Amniotic epithelial cell (primary cell): ENCODE measurements at regions not wholly inside any gene's neighbourhood (a gene's known extent, or its start where the extent isn't known, plus 50 kb on each side); places are given as distances from the start of the nearest gene placed in this dataset.
"Not testable (repeated sequence)": the region's sequence is repeated elsewhere in the genome, so short reads cannot be mapped to it uniquely, and the experiment has no call there.

Experiments
- DNase-seq: peaks from one replicate; pipeline ENCODE4 v3.0.0-alpha.2; 2010; ENCODE audit warnings: low read depth

- DNase-seq: no peak
Observed at GRCh38 chr17:45649796-45650195, 134.3 kb upstream of the CRHR1 start.

DNA sequence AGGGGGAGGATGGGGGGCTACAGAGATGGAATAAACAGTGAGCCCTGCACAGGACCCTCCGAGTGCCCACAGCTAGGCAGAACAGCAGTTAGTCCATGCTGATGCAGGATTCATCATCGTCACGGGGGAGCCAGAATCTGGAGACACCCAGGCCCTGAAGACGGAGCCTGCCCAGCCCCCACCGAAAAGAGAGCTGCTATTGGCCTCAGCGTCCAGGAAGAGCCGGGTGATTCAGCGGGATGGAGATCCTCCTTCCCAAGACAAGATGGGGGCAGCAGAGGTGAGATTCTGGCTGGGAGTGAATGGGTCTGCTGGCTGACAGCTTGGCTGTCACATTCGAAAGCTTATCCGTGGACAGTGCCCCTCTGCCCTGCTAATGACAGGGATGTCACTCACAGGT is 133.6 kb upstream of the CRHR1 start:
- DNase-seq: no peak

DNA sequence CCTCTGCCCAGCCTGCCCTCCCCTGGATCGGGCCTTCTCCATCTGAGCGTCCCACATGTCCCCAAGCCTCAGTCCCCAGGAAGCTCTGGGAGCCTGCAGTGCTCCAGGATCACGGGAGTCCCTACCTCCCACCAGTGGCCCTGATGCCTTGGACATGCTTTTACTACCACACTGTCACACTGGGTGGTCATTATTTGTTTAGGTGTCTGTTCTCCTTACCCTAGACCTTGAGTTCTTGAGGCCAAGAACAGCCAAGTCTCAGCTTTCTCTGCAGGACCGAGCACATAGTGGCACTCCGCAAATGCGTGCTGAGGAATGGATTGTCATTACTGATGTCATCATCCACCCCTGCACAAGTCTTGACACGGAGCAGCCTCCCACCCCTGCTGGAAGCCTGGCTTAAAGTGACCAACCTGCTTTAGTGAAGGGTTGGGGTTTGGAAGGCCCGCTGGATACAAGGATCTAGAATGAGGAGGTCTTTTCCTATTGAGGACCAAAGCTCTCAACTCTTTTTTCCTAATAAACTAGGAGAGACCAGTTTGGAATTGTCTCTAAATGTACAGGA is 132.9 kb upstream of the CRHR1 start:
- no peak for DNase-seq

DNA sequence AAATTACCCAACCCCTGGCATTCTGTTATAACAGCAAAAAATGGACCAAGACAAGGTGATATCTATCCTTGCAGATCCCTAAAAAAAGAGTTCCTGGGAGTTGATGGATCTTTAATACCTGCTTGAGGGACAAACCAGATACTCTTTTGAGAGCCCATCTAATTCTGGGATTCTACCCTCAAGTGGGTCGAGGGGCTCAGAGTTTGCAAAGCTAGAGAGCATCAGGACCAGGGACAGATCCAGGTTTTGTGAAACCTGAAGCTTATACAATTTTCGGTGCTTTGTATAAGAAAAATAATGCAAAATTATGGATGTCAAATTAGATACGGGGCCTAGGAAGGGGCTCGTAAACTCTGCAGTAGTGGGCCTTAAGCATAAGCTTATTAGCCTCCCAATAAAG is 130.5 kb upstream of the CRHR1 start:
- no peak for DNase-seq

- DNase-seq: no peak
Observed at GRCh38 chr17:45656527-45657181, 127.5 kb upstream of the CRHR1 start.

GRCh38 chr17:45660474-45660873 is 123.6 kb upstream of the CRHR1 start:
- DNase-seq: no peak

GRCh38 chr17:45662432-45662831 is 121.7 kb upstream of the CRHR1 start:
- no peak for DNase-seq

GRCh38 chr17:45663772-45664171 is 120.3 kb upstream of the CRHR1 start:
- DNase-seq: no peak

DNA sequence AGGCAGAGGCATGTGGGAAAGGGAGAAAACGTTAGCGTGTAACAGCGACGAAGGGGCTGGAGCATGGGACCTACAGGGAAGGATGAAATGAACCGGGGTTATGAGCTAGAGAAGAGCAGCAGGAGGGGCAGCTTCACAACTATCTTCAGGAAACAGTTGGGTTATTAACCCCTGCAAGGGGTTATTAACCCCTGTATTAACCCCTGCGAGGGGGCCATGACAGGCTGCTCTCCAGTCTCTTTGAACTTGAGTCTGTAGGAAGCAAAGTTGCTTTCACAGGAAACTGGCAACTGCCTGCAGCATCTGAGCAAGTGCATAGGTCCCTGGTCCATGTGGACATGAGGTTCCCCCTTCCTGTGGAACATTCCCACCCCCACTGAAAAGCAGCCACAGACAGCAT is 119.2 kb upstream of the CRHR1 start:
- no peak for DNase-seq

DNA sequence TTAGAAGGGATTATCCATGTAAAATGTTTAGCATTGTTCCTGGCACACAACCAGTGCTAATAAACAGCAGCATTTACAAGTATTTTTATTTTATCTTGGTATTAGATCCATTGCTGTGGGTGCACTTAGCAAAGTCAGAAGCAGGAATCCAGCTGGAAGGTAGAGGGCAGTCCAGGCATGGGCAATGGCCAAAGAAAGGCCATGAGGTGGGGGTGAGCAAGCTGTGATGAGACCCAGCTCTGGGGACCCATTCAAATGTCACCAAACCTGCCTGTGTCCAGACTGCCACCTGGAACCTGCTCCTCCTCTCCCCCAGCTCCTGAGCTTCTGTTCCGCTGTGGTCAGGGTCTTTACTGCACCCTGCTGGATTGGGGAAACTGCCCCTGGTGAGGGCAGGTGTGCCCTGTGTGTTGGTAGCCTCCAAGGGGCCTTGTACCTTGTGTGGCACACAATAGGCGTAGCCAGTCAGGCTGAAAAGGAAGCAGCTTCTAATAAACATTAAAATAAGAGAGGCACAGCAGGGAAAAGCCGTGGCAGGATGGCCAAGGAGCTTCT is 118.0 kb upstream of the CRHR1 start:
- DNase-seq: no peak

DNA sequence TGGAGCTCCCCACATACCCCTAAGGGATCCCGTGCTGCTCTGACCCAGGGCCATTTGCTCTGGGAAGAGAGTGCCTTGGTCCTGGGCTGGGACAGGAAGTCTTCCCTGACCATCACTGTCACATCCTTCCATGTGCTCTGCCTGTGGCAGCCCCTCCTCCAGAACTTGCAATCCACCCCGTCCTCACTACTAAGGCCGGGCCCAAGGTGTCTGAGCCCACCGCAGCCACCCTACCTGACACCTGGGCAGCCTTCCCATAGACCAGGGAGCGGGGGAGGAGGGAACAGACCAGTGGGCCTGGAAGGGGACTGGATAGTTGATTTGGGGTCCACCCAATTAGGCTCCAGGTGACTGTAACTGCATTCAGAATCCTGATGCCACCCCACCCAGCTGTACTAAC is 117.5 kb upstream of the CRHR1 start:
- no peak for DNase-seq

- no peak for DNase-seq
Observed at GRCh38 chr17:45667591-45668171, 116.4 kb upstream of the CRHR1 start.

- DNase-seq: no peak
Observed at GRCh38 chr17:45668316-45668715, 115.8 kb upstream of the CRHR1 start.

DNA sequence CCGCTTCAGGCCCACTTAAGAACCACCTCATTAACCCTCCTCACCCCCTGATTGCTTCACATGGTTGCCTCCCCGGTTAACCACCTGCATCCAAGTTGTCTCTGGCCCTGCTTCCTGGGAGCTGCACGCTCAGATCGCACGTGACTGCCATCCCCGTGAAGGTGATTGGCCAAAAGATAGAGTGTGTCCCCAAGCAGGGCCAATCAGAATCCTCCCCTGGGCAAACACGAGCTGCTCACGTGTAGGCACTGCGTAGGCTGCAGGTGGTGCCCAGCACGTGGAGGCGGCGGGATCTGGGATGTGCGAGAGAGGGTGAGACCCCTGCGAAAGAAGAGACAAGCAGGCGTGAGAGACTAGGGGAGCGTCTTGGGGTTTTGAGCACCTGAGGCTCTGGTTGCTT is 111.8 kb upstream of the CRHR1 start:
- DNase-seq: no peak

- DNase-seq: no peak
Observed at GRCh38 chr17:45672792-45673191, 111.3 kb upstream of the CRHR1 start.

- DNase-seq: not testable (repeated sequence)
Observed at GRCh38 chr17:45673759-45674158, 110.4 kb upstream of the CRHR1 start.

DNA sequence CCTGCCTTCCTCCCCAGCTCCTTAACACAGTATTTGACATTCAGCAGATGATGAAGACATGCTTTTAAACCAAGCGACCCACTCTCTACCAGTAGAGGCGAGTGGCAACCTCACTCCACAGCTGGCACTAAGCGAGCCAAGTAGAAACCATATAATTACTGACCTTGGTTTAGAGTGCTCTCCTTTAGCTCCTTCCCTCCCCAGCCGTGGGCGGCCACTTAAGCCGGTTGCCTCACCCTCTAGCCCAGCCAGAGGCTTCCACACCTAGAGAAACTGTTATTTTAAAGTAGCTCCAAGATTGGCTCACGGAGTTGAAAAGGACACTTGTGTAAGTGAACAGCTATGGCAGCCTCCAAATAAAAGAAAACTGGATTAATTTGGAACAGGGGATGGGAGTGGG is 109.1 kb upstream of the CRHR1 start:
- DNase-seq: no peak

DNA sequence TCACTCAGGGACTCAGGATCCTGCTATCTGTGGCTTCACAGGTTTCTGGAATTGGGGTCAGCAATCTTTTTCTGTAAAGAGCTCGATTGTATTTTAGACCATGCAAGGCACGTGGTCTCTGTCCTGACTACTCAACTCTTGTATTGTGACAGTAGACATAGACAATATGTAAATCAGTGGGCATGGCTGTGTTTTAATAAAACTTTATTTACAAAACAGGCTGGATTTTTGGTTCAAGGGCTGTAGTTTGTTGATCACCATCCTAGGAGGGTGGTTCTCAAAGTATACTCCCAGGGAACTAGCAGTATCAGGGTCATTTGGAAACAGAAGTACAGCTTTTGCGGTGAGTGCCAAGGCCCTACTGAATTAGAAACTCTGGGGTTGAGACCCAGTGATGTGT is 108.2 kb upstream of the CRHR1 start:
- DNase-seq: no peak

DNA sequence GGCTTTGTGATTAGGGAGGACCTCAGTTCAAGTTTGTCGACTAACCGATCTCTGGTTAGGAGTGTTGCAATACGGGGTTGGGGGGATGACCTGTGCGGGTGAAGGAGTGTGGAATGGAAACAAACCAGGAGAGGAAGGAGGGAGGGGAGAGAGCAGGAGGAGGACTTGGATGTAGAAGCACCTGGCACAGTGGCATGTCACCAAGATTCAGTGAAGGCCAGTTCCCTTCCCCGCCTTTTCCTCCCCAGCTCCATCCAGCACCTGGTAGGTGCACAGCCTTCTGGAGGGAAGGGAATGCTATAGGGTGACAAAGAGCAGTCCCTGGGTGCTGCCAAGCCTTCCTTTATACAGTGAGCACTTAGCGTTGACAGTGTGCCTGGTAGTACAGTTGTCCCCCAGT is 107.4 kb upstream of the CRHR1 start:
- DNase-seq: no peak

DNA sequence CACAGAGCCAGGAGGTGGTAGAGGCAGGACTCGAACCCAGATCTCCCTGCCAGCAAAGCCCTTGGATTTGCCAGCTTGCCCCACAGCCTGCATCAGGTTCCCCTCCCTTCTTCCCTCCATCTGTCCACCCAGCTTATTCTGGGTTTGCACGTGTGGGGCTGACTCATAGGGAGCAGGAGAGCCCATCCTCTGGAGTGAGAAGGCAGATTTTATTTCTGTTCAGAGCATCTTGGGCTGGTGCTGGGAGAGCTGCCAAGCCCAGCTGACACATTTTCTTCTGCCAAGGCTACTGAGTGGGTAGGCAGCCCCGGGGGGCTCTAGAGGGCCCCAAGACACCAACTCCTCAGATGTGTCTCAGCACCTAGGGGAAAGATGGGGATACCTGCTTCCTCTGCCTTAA is 106.3 kb upstream of the CRHR1 start:
- no peak for DNase-seq

DNA sequence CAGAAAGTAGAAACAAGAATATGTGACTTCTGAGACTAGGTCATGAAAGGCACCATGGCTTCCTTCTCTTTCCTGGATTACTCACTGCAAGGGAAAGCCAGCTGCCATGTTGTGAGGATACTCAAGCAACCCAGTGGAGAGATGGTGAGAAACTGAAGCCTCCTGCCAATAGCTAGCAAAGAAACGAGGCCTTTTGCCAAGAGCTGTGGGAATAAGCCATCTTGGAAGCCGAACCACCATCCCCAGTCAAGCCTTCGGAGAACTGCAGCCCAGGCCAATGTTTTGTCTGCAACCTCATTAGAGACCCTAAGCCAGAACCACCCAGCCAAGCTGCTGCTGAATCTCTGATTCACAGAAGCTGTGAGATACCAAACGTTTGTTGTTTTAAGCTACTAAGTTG is 104.7 kb upstream of the CRHR1 start:
- no peak for DNase-seq

DNA sequence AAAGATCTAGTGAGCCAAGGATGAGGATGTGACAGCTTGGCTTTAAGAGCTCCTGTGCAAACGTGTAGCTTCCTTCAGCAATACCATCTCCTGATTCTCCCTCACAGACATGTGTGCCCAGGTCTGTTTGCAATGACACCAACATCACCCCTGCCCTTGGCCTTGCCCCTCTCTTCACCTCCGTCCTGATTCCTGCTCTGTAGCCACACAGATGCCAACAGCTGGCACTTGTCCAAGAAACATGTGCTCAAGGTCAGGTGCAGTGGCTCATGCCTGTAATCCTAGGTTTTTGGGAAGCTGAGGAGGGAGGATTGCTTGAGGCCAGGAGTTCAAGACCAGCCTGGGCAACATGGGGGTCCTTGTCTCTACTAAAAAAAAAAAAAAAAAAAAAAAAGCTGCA is 103.8 kb upstream of the CRHR1 start:
- DNase-seq: no peak

DNA sequence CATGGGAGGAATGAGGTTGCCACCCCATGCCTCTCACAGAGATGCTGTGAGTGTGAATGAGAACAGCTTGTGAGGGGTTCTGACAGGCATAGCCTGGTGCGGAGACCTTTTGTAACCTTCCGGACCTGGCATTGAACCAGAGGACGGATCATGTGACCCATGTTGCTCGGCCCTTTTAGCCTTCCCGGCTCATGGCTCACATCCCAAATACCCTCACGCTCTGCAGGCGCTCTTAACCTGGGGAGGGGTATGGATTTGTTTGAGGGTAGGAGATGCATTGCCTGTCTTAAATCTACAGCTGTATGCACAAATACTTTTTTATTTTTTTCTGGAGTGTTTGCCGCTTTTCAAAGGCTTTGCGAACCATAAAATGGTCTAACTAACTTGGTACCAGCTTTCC is 102.4 kb upstream of the CRHR1 start:
- DNase-seq: no peak

DNA sequence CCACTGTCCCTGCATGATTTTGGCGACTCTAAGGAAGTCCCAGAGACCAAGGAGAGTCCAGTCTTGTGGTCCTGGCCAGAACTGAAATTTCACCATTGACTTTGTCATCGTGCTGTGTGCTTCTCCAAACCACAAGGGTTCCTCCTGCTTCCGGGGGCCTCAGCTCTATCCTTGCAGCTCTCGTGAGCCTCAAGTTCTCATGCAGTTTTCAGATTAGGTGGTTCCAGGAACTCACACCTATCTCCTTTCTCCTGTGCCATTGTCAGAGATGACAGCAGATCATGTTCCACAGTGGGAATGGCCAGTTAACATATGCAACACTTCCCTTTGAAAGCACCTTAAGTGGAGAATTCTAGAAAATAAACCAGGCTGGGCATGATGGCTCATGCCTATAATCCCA is 97.9 kb upstream of the CRHR1 start:
- DNase-seq: no peak
